ENCODE measurements at regions not wholly inside any gene's neighbourhood (a gene's known extent, or its start where the extent isn't known, plus 50 kb on each side); places are given as distances from the start of the nearest gene placed in this dataset.

DNA sequence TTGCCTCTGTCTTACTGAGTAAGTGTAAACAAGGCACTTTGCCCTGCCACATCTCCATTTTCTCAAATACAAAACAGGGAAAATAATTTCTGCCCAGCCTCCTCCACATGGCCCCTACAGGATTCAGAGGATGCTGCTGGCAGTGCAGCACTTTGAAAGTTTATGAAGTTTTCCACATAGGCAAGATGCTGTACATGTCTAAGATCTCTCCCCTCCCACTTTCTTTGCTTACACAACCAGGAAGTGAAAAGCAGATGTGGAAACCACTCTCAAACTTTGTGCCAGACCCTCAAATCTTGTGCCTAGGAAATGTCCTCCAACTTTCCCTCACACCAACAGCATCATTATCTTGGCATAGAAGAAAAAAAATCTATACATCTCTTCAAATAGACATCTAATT lies 257.0 kb upstream of the LDB2 start:
- no peak for TF ChIP-seq CTCF (IDR thresholded peaks at IDR 0.05; ENCODE audit: extremely low read depth, missing control alignments)
- DNase-seq (ENCODE audit: low spot score) = no peak

GRCh38 chr4:17153572-17153971 lies 255.1 kb upstream of the LDB2 start:
- DNase-seq (ENCODE audit: low spot score) = no peak
- no peak for TF ChIP-seq CTCF (IDR thresholded peaks at IDR 0.05; ENCODE audit: extremely low read depth, missing control alignments)

GRCh38 chr4:17152941-17153540 lies 254.6 kb upstream of the LDB2 start:
- TF ChIP-seq CTCF (IDR thresholded peaks at IDR 0.05; ENCODE audit: extremely low read depth, missing control alignments) = no peak
- no peak for DNase-seq (ENCODE audit: low spot score)

DNA sequence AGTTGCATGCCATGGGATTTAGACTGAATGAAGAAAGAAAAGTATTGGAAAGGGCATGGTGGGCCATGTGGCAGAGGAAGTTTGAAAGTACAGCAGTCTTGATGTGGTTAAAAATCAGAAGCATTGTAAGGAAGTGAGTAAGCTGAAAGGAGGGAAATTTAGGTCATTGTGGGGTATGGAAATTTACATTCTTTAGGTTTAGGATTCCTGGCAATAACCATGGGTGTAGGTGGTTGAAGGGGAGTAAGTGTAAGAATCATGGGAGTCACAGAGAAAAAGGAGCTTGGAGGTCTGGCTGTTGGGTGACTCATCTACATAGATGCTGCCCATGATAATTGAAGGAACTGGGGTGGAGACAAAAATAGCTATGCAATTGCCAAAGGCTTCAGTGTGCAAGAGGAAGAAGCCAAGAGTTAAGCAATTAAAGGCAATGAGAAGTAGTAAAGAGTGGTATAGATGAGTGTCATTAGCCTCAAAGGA lies 243.8 kb upstream of the LDB2 start:
- DNase-seq (ENCODE audit: low spot score) = no peak
- no peak for TF ChIP-seq CTCF (IDR thresholded peaks at IDR 0.05; ENCODE audit: extremely low read depth, missing control alignments)

- DNase-seq (ENCODE audit: low spot score) = no peak
- no peak for TF ChIP-seq CTCF (IDR thresholded peaks at IDR 0.05; ENCODE audit: extremely low read depth, missing control alignments)
Observed at GRCh38 chr4:17138847-17139246, 240.4 kb upstream of the LDB2 start.

GRCh38 chr4:17134565-17134964 lies 236.1 kb upstream of the LDB2 start:
- DNase-seq (ENCODE audit: low spot score) = no peak
- TF ChIP-seq CTCF (IDR thresholded peaks at IDR 0.05; ENCODE audit: extremely low read depth, missing control alignments) = no peak

DNA sequence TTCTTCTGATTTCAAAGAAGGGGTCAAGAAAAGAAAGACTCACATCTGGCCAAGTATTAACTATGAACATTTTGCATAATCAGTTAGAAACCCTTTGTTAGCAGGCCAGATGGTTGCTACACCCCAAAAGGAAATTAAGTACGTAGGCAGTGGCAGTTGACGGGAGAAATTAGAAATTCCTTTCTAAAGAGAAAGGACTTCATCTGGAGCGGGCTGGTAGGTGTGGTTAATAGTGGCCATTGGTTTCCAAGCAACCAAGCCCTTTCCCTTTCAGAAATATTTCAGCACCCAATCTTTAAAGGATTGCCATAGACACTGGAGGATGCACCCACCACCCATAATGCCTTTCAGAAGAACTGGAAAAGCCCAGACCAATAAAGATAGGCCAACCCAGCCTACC lies 235.7 kb upstream of the LDB2 start:
- no peak for TF ChIP-seq CTCF (IDR thresholded peaks at IDR 0.05; ENCODE audit: extremely low read depth, missing control alignments)
- no peak for DNase-seq (ENCODE audit: low spot score)

All from GM20000 (cell line).